HG03280 (cell line): ENCODE measurements at regions not wholly inside any gene's neighbourhood (a gene's known extent, or its start where the extent isn't known, plus 50 kb on each side); places are given as distances from the start of the nearest gene placed in this dataset.

Experiments
- ATAC-seq: cut with Tn5 transposase; IDR thresholded peaks from one replicate; pipeline ENCODE4 v1.9.1; 2021; ENCODE audit warnings: mild to moderate bottlenecking, moderate library complexity; ENCODE audit not compliant: unreplicated experiment

GRCh38 chr7:25358926-25359325 is 130.6 kb upstream of the NPVF start:
- ATAC-seq = no peak

- ATAC-seq = no peak
Measured at GRCh38 chr7:25359471-25360059, 131.3 kb upstream of the NPVF start.

DNA sequence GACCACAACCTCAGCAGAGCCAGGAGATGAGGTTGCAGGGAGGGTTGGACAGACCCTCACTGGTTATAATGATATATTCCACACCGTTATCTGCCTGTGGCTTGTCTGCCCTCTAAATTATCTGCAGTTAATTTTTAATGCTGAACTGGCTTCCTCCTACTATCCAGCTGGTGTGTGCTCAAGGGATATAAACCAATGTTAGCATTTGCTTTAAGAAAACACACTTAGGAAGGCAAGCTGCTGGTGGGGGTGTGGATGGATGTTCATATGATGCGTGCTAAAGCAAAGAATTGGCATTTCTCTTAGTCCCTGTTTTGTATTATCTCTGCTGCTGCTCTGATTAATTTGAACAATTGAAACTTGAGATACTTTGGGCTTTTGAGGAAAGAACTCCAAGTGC is 132.2 kb upstream of the NPVF start:
- no peak for ATAC-seq

DNA sequence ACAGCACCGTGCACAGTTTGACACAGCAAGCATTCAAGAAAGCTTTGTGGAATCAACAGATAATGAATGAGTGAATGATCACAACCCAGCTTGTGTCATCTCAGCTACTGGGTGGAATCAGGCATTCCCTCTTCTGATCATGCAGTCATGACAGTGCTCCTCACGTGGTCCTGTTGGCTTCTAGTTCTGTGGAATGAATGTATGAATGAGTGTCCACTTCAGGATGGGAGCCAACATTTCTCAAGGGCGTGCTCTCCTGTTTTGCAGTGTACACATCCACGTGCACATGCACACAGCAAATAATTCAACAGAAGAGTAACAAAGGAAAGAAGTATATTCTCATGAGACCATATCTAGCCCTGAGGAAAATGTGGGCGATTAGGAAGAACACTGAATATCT is 133.1 kb upstream of the NPVF start:
- ATAC-seq = no peak

DNA sequence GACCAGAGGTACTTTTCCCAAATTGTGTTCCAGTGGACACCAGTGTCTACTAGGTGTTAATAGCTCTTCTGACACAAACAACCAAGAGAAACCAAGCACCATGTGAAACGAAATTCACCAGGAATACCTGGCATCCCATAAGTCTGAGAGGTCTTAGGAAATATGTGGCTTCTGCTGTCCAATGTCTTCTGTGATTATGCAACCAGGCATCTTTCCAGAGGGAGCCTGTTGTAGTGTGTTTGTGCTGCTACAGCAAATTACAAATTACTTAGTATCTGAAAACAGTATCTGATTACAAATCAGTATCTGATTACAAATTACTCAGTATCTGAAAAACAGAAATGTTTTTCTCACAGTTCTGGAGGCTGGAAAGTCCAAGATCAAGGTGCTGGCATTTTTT is 133.6 kb upstream of the NPVF start:
- ATAC-seq = no peak

DNA sequence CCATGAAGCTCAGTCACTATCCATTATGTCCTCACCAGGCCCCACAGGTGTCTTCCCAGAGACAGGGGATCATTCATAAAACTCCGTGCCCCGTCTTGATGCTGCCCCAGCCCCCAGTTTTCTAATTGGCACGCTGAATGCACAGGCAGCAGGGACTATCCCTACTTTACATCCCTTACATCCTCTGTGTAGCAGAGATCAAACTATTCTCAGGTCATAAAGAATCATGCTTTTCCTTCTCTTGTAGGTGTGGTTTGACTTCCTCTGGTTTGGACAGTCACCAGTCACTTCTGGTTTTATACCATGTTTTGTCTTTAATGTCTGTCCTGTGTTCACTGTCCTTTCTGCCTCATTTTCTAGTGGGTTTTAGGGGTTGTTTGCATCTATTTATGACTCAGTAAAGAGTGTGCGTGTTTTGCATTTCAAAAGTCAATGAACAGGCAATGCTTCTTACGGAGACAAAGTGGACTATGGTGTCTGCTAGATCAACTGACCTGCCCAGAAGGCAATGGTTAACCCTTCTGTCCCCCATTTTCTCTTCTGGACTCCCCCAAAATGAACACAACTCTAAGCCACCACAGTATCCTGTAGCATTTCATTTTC is 140.4 kb upstream of the NPVF start:
- no peak for ATAC-seq

DNA sequence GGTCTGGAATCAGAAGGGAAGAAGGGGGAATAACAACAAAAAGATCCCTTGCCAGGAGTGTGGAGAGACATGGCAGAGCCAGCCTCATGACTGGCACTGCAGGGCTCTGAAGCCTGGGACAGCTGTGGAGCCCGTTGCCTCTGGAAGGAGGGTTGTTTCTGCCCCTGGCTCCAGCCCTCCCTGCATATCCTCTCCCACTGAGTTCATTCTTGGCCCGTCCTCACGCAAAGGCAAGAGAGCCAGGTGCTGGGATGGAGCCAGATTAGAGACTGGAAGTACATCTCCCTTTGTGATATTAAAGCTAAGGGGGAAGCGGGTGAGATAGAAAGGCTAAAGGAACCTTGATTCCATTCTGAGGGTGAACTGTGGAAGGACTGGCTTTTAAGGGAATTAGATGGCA is 141.5 kb upstream of the NPVF start:
- no peak for ATAC-seq

DNA sequence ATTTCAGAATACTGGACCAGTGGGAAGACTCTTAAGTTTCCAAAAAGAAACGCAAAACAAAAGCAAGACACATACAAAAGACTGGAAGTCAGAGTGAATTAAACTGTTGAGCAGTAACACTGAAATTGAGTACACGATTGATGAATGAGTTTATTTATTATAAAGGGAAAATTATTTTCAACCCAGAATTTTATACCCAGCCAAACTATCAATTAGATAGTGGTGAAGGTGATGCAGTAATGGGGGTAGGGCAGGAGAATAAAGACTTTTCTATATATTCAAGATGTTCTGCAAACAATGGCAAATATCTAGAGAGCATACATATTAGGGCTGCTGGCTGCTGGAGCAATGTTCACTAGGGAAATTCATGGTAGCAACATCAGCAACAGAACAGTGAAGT is 143.7 kb upstream of the NPVF start:
- ATAC-seq = no peak

- ATAC-seq = no peak
Measured at GRCh38 chr7:25375805-25376600, 147.7 kb upstream of the NPVF start.

GRCh38 chr7:25379351-25380300 is 151.3 kb upstream of the NPVF start:
- no peak for ATAC-seq

GRCh38 chr7:25381818-25382589 is 153.7 kb upstream of the NPVF start:
- no peak for ATAC-seq

- ATAC-seq = no peak
Measured at GRCh38 chr7:25382869-25383268, 154.6 kb upstream of the NPVF start.

DNA sequence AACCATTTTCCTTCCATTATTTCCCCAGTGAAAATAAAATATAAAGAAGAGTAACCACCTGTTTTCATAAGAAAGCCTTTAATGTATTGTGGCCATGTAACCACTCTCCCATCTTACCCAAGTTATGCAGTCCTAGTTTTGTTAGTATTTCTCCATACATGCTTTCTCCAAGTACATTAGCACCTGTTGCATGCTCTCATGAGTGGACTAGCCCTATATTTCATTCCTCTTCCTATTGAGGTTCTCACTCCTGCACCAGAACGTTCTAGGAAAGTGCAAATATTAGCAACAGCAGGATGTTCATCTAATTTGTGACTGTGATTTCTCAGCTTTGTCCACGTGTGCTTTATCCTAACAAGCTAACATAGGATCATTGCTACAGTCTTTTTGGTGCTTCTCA is 155.1 kb upstream of the NPVF start:
- ATAC-seq = no peak

DNA sequence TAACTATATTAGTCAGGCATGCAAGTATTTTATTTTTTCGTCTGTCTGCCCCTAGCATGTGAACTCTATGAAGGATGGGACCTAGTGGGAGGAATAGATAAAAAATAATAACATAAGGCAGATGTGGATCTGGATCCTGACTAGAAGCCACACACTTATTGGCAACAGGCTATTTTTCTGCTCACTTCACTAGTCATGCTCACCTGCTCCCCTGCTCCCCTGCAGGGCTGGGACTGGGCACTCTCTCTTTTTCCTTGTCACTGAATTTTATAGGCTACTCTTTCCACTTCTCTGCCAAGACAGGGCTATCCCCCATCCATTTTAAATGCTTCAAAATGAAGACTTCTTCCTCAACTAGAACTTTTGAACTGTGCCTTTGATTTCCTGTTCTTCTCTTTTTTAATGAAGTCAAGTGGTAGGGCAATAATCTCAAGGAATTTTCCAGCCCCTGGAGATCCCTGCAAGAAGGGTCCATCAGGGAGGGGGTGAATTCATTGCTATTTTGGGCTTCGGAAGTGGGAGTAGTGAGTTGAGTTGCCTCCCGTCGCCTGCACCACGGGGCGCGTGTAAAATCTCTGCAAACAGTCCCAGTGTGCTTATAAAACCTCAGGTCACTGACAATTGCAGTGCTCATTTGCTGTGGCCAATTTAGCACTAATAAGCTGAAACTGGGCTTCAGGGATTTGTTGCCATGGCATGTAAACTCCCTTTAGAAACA is 156.7 kb upstream of the NPVF start:
- no peak for ATAC-seq

DNA sequence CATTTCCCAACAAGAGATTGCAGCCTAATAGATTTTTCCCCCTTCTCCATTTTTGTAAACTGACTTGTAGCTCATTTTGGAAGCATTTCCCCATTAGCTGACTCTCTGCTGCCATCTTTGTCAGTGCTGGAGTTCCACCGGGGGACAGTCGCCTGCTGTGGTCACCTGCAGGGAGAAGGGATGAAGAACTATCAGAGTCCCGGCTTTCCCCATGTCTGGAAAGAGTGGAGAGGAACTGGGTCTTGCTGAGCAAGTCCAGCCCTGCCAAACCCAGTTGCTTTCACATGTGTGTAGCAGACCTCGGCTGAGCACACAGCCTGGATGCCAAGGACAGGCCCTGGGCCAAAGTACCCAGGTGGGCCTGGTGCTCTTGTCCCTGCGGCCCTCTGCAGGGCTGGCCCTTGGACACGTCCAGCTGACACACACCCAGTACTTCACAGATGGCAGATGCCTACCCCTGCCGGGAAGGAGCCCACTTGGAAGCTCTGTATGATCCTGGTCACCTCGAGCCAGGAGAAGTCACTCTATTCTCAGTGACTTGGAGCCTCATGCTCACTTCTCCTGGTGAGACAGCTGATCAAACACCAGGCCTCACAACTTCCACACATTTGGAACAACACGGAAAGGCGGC is 157.3 kb upstream of the NPVF start:
- ATAC-seq = no peak

GRCh38 chr7:25386311-25386744 is 158.0 kb upstream of the NPVF start:
- ATAC-seq = no peak

- ATAC-seq = no peak
Measured at GRCh38 chr7:25388681-25389080, 160.4 kb upstream of the NPVF start.

DNA sequence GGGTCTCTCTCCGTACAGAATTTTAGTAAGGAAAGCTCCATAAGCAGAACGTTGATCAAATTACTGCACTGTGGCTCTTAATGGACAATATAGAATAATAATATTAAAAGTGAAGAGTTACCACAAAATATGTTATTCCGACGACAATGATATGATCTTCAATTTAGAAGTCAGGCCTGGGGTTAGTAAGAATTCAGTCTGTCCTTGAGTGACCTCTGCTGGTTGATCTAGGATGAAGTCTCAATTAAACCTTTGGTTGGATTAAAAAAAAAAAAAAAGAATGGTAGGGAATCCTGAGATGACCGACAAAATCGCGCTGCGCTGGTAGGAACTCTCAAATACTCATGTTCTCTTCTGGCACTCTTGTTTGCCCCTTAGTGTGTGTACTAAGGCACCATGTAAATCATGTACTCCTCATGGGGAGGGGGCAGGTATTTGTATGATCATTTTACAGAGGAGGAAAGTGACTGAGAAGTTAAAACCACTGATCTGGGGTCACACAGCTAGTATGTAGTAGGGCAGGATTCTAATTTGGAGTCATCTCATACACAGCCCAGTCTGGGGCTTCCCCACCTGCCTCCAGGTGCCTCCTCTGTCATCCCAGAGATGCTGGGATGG is 161.3 kb upstream of the NPVF start:
- ATAC-seq = no peak

- ATAC-seq = no peak
Measured at GRCh38 chr7:25391295-25391861, 163.1 kb upstream of the NPVF start.
